ENCODE measurements at regions not wholly inside any gene's neighbourhood (a gene's known extent, or its start where the extent isn't known, plus 50 kb on each side); places are given as distances from the start of the nearest gene placed in this dataset.

DNA sequence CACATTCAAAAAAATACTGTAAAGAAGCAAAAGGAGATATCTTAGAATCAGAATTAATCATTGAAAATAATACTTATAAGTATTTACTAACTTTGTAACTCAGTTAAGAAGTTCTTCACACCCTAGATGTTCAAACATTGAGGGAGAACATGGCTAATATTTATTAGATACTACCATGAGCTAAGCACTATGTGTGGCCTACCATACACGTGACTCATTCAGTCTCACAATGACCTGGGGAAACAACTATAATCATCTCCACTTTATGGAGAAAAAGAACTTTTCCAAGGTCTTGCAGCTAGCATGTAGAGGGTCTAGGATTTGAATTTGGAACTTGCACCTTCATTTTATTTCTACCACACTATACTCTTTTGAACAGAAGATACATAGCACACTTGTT lies 361.9 kb upstream of the CFAP20DC start:
- H3K27ac ChIP-seq, result no peak overlapping the region
- TF ChIP-seq, protein P1, sequence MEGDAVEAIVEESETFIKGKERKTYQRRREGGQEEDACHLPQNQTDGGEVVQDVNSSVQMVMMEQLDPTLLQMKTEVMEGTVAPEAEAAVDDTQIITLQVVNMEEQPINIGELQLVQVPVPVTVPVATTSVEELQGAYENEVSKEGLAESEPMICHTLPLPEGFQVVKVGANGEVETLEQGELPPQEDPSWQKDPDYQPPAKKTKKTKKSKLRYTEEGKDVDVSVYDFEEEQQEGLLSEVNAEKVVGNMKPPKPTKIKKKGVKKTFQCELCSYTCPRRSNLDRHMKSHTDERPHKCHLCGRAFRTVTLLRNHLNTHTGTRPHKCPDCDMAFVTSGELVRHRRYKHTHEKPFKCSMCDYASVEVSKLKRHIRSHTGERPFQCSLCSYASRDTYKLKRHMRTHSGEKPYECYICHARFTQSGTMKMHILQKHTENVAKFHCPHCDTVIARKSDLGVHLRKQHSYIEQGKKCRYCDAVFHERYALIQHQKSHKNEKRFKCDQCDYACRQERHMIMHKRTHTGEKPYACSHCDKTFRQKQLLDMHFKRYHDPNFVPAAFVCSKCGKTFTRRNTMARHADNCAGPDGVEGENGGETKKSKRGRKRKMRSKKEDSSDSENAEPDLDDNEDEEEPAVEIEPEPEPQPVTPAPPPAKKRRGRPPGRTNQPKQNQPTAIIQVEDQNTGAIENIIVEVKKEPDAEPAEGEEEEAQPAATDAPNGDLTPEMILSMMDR (IDR thresholded peaks at IDR 0.05), result no peak
- TF ChIP-seq POLR2A (IDR thresholded peaks at IDR 0.05) (no peak), EP300 (IDR thresholded peaks at IDR 0.05) (no peak)
- 78 to 86% methylated on average over 1 of the region's 1 CpG for WGBS, 2 donors
- H3K4me1 ChIP-seq, result no peaks in the 10 kb centered on the region
- DNase-seq (ENCODE audit: low spot score in 2 of 2), result no peak
- H3K36me3 ChIP-seq, result no peaks in the 10 kb centered on the region
- no peaks in the 10 kb centered on the region for H3K9me3 ChIP-seq
- H3K27me3 ChIP-seq, result no peaks in the 10 kb centered on the region
- H3K4me3 ChIP-seq, result no peak overlapping the region

GRCh38 chr3:59411186-59411585 lies 361.4 kb upstream of the CFAP20DC start:
- TF ChIP-seq, protein P1 (IDR thresholded peaks at IDR 0.05), result no peak
- no peak for TF ChIP-seq EP300 (IDR thresholded peaks at IDR 0.05)
- DNase-seq (ENCODE audit: low spot score in 2 of 2), result no peak
- WGBS, 2 donors, result 88 to 89% methylated on average over 2 of the region's 2 CpGs
- no peaks in the 10 kb centered on the region for H3K36me3 ChIP-seq
- H3K9me3 ChIP-seq, result no peaks in the 10 kb centered on the region
- no peak overlapping the region for H3K4me3 ChIP-seq
- no peaks in the 10 kb centered on the region for H3K4me1 ChIP-seq
- H3K27me3 ChIP-seq, result no peaks in the 10 kb centered on the region
- no peak overlapping the region for H3K27ac ChIP-seq

- no peak for DNase-seq (ENCODE audit: low spot score in 2 of 2)
- Histone ChIP-seq H3K9me3 (no peaks in the 10 kb centered on the region), H3K4me3 (no peak overlapping the region), H3K27me3 (no peaks in the 10 kb centered on the region), H3K4me1 (no peaks in the 10 kb centered on the region), H3K27ac (no peak overlapping the region), H3K36me3 (no peaks in the 10 kb centered on the region)
- 46 to 54% methylated on average over 2 of the region's 2 CpGs for WGBS, 2 donors
- TF ChIP-seq EP300 (IDR thresholded peaks at IDR 0.05), result no peak
- TF ChIP-seq, protein P1 (IDR thresholded peaks at IDR 0.05), result no peak
- TF ChIP-seq POLR2A (IDR thresholded peaks at IDR 0.05), result no peak
Measured at GRCh38 chr3:59408047-59408624, 358.3 kb upstream of the CFAP20DC start.

- 89% methylated on average over 5 of the region's 5 CpGs for WGBS, 2 donors
- no peaks in the 10 kb centered on the region for H3K4me1 ChIP-seq
- H3K36me3 ChIP-seq, result no peaks in the 10 kb centered on the region
- DNase-seq (ENCODE audit: low spot score in 2 of 2), result no peak
- TF ChIP-seq POLR2A (IDR thresholded peaks at IDR 0.05) (no peak), EP300 (IDR thresholded peaks at IDR 0.05) (no peak)
- TF ChIP-seq, protein P1 (IDR thresholded peaks at IDR 0.05), result no peak
- H3K4me3 ChIP-seq, result no peak overlapping the region
- H3K27ac ChIP-seq, result no peak overlapping the region
- no peaks in the 10 kb centered on the region for H3K9me3 ChIP-seq
- no peaks in the 10 kb centered on the region for H3K27me3 ChIP-seq
Measured at GRCh38 chr3:59407425-59407824, 357.6 kb upstream of the CFAP20DC start.

- no peaks in the 10 kb centered on the region for H3K4me1 ChIP-seq
- DNase-seq (ENCODE audit: low spot score in 2 of 2), result no peak
- TF ChIP-seq, protein P1 (IDR thresholded peaks at IDR 0.05), result no peak
- TF ChIP-seq POLR2A (IDR thresholded peaks at IDR 0.05), result no peak
- TF ChIP-seq EP300 (IDR thresholded peaks at IDR 0.05), result no peak
- H3K9me3 ChIP-seq, result no peaks in the 10 kb centered on the region
- WGBS, 2 donors, result 78 to 82% methylated on average over 2 of the region's 2 CpGs
- no peaks in the 10 kb centered on the region for H3K27me3 ChIP-seq
- H3K27ac ChIP-seq, result no peak overlapping the region
- no peak overlapping the region for H3K4me3 ChIP-seq
- no peaks in the 10 kb centered on the region for H3K36me3 ChIP-seq
Measured at GRCh38 chr3:59406943-59407342, 357.1 kb upstream of the CFAP20DC start.
